Coronary artery (tissue), 2 donors: ENCODE measurements at regions not wholly inside any gene's neighbourhood (a gene's known extent, or its start where the extent isn't known, plus 50 kb on each side); places are given as distances from the start of the nearest gene placed in this dataset.

Experiments used
- DNase-seq: peaks from one replicate; pipeline ENCODE4 v3.0.0-alpha.2; 2017; ENCODE audit warnings: low spot score
- H3K27ac ChIP-seq, 2 donors: fragments of 200-600 bp; sonication (generic); one replicate each; pipeline ENCODE4 v1.5.1; 2016 to 2019
- H3K4me3 ChIP-seq: fragments of 200-600 bp; sonication (generic); 2 replicates; pipeline ENCODE4 v1.5.1; 2016; ENCODE audit warnings: mild to moderate bottlenecking, moderate library complexity
- CTCF ChIP-seq: fragments of 200-600 bp; sonication (generic); IDR thresholded peaks from one replicate; pipeline ENCODE4 v1.5.1; 2019; ENCODE audit warnings: antibody characterized with exemption

DNA sequence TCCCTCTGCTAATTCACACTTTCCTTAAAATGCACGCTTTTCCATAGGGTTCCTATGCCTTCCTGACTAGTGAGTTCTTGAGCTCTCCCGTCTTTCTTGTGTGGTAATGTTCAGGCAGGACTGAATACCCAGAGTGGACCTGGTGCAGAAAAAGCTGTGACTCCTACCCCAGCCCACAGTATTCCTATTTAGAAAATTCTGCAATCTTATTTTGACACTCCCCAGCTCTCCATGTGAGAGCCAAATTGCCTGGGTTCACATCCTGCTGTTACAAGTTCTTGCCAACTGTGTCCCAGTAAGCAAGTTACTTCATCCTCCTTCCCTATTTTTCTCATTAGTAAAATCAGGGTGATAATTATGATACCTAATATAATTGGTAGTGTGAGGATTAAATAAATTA, 290.8 kb upstream of the SLCO3A1 start:
- no peak overlapping the region for H3K4me3 ChIP-seq
- no peak for DNase-seq
- TF ChIP-seq CTCF: no peak
- H3K27ac ChIP-seq: no peak overlapping the region

DNA sequence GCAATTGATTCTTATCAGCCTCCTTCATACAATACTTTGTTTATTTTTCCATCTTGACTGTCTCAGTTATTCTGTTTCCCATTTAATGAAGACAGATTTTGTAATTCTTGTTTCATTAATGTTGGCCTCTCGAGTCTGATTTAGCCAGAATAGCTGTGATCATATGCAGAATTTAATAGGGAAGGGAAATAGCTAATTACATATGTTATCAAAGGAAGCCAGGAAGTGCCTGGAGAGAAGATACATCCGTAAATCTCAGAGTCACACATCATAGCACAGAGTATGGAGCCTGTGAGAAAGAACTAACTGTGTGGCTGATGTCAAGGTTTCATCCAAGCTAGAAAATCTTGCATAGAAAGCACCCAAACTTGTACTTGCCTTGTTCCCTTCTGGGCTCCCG, 288.9 kb upstream of the SLCO3A1 start:
- no peak for DNase-seq
- no peak for TF ChIP-seq CTCF
- Histone ChIP-seq H3K4me3 (no peak overlapping the region), H3K27ac (no peak overlapping the region)

DNA sequence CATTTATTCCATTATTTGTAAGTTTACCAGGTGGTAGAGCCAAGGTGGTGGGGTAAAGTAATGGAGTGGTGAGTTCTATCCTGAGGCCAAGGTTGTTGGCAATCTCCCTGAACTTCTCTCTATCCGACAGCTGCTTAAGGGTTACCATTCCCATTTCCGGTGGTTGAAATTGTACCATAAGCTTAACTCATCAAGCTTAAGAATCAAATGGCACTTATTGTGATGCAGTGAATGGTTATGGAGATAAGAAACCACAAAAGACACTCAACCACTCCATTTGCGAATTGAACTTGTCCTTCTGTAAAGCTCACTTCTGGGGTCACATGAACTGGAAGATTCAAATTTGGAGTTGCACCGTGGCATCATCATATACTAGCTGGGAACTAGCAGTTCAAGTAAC, 287.4 kb upstream of the SLCO3A1 start:
- no peak overlapping the region for H3K4me3 ChIP-seq
- no peak for DNase-seq
- TF ChIP-seq CTCF: no peak
- H3K27ac ChIP-seq: no peak overlapping the region

DNA sequence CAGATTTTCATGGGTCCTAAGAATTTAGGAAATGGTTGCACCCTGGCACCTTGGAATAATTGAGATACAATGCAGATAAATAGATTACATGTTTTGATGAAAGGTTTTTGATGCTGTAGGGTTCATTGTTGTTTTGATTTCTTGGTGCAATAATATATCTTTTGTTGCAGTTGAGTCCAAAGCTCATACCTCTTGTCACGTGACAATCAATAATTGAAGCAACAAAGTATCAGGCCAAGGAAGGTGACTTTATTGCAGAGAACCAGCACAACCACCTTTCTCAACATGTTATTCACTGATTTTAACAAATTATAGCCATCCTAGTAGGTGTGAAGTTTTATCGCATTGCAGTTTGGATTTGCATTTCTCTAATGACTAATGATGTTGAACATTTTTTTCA, 285.5 kb upstream of the SLCO3A1 start:
- H3K4me3 ChIP-seq: no peak overlapping the region
- H3K27ac ChIP-seq: no peak overlapping the region
- no peak for DNase-seq
- TF ChIP-seq CTCF: no peak

DNA sequence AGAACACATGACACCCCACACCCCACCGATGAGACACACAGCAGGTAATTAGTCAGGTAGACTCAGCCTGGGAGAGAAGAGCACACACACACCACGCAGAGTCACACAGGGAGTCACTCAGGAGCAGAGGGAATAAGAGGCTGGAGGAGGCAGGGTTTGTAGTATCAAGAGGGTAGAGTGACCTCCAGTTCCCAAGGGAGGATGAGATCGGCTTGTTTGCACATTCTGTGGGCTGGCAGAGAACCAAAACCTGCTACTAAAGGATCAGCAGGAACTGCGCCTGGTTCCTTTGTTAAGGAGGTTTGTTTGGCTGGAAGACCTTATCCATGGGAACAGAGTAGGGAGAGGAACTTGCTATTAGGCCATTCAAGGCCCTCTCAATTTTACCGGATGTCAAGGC, 281.4 kb upstream of the SLCO3A1 start:
- Histone ChIP-seq H3K27ac (no peak overlapping the region), H3K4me3 (no peak overlapping the region)
- no peak for TF ChIP-seq CTCF
- DNase-seq: no peak

GRCh38 chr15:91576096-91576495, 277.4 kb upstream of the SLCO3A1 start:
- Histone ChIP-seq H3K27ac (no peak overlapping the region), H3K4me3 (no peak overlapping the region)
- TF ChIP-seq CTCF: no peak
- no peak for DNase-seq

DNA sequence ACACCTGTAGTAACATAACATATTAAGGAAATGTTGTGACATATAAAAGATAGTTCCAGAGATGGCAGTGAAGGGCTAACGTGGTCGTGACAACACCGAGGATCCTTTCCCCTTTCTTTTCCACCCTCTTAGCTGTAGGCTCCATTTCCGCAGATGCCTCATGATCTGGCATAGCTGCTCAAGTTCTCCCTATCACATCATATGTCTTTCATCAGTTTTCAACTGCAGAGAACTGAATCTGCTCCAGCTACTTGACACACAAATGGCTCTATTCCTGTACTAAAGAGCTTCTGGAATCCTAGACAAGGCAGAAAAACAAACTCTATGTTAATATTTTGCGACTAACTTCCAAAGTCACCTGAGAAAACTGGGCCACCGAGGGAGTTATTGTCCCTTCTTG, 275.0 kb upstream of the SLCO3A1 start:
- H3K27ac ChIP-seq: no peak overlapping the region

More for the DNA sequence above, 275.0 kb upstream of the SLCO3A1 start:
- no peak for TF ChIP-seq CTCF
- no peak for DNase-seq
- no peak overlapping the region for H3K4me3 ChIP-seq
